NCI-H146 treated with DMSO at 0.1 percent for 48 hours (cell line): ENCODE measurements at regions not wholly inside any gene's neighbourhood (a gene's known extent, or its start where the extent isn't known, plus 50 kb on each side); places are given as distances from the start of the nearest gene placed in this dataset.

Experiments
- DNase-seq: peaks from one replicate; lab custom pipeline; 2025; ENCODE audit not compliant: unreplicated experiment; lab: John Stamatoyannopoulos, UW

GRCh38 chr3:29227307-29227706 is 53.6 kb upstream of the RBMS3 start:
- no peak for DNase-seq
